ENCODE measurements at regions not wholly inside any gene's neighbourhood (a gene's known extent, or its start where the extent isn't known, plus 50 kb on each side); places are given as distances from the start of the nearest gene placed in this dataset.

DNA sequence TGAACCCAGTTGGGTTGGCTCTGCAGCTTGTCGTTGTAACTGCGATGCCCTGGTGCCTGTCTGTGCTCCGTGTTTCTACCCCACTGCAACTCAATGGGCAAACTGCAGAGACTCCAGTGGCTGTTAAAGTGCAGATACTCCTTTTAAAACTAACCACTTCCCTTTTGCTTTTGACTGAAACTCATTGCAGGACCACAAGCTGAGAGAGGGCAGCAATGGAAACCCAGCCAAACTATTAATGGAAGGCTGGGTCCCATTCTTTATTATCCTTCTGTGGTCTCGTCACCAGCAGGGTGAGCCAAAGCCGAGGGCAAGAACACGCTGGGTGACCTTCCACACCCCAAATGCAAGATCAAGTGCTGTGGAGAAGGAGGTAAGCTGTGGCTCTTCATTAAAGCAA lies 910.4 kb downstream of the VRK1 start:
- no peak for TF ChIP-seq SMC3 (IDR thresholded peaks at IDR 0.05; ENCODE audit: low read depth, low read length)
- TF ChIP-seq POLR2A (IDR thresholded peaks at IDR 0.05; ENCODE audit: low read depth, low read length) = no peak
- TF ChIP-seq, protein P1, sequence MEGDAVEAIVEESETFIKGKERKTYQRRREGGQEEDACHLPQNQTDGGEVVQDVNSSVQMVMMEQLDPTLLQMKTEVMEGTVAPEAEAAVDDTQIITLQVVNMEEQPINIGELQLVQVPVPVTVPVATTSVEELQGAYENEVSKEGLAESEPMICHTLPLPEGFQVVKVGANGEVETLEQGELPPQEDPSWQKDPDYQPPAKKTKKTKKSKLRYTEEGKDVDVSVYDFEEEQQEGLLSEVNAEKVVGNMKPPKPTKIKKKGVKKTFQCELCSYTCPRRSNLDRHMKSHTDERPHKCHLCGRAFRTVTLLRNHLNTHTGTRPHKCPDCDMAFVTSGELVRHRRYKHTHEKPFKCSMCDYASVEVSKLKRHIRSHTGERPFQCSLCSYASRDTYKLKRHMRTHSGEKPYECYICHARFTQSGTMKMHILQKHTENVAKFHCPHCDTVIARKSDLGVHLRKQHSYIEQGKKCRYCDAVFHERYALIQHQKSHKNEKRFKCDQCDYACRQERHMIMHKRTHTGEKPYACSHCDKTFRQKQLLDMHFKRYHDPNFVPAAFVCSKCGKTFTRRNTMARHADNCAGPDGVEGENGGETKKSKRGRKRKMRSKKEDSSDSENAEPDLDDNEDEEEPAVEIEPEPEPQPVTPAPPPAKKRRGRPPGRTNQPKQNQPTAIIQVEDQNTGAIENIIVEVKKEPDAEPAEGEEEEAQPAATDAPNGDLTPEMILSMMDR (conservative IDR thresholded peaks at IDR 0.05; ENCODE audit: low read depth, low read length) = no peak
- TF ChIP-seq BHLHE40 (IDR thresholded peaks at IDR 0.05; ENCODE audit: low read depth, low read length) = no peak
- TF ChIP-seq CEBPB (IDR thresholded peaks at IDR 0.05; ENCODE audit: low read depth, low read length) = no peak
- TF ChIP-seq, protein P2, sequence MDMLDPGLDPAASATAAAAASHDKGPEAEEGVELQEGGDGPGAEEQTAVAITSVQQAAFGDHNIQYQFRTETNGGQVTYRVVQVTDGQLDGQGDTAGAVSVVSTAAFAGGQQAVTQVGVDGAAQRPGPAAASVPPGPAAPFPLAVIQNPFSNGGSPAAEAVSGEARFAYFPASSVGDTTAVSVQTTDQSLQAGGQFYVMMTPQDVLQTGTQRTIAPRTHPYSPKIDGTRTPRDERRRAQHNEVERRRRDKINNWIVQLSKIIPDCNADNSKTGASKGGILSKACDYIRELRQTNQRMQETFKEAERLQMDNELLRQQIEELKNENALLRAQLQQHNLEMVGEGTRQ (IDR thresholded peaks at IDR 0.05; ENCODE audit: low read depth, low read length) = no peak

All from IMR-90 (cell line).